ENCODE measurements at regions not wholly inside any gene's neighbourhood (a gene's known extent, or its start where the extent isn't known, plus 50 kb on each side); places are given as distances from the start of the nearest gene placed in this dataset.

DNA sequence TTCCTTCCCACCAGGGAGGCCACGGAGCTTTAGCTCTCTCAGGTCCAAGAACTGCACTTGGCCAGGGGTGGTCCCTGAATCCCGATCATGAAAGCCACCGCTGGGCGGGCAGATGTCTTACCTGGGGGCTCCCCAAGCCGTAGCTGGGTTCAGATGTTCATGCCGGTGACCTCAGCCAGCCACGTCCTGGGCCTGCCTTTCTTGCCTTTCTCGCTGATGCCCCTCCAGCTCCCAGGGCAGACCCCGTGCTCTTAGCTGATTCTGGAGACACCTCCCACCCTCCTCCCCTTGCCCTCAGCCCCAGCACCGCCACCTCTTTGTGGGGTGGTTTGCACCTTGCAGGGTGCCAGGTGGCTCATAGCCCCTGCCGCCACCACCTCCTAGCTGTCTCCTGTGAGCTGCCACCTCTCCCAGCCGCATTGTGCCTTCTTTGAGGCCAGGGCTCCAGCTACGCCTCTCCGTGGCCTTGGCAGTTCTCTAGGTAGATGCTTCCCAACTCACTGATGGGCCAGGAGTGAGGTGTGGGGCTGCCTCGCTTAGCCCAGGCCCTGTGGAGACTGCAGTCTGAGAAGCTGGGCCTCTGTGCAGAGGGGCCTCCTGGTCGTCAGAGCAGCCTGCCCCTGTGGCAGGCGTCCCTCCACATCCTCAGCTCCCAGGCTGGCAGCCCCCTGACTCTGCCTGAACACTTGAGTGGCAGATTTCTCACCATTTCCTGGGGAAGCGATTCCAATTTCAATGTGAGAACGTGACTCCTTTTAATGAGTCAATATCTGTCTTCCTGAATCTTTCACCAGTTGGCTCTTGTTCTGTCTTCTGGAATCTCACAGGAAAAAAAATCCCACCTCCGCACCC, 97.6 kb upstream of the B3GAT1 start:
- Histone ChIP-seq H3K36me3 (ENCODE audit: insufficient read depth, low read length) (no peaks in the 10 kb centered on the region), H3K9me3 (ENCODE audit: control insufficient read depth, insufficient read depth, low read length) (no peaks in the 10 kb centered on the region), H3K9ac (ENCODE audit: low read depth, low read length) (no peak overlapping the region), H3K4me1 (ENCODE audit: insufficient read depth, low read length) (no peaks in the 10 kb centered on the region)

DNA sequence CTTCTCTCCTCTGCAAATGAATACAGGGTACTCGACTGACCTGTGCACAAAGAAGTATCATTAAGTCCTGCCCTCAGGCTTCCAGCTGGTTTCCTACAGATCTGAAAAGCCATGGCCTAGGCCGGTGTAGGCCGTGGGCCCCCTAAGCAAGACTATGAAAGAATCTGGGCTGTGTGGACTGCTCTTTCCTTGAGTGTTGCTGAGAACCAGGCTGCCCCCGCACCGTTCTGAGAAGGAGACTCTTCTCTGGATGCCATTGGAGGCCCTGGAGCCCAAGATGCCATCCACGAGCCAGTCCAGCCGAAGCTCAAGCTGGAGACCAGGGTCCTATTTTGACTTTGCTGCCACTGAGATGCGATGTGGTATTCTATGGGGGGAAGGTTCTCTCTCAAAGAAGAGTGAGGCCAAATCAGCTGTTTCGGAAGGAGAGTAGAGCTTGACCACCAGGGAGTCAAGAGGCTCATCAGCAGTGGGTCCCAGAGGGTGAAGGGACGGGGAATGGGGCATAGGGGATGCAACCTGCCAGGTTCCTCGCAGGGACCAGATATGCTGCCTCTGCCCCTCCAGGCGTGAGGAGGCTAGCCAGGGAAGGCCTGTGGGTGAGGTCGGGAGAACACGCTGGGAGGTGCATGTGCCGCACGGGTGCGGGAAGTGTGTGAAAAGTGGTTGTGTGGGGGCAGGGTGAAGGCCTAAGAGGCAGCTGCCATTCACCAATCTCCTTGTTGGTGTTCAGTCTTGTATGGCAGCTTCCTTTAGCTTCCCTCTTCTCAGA, 96.4 kb upstream of the B3GAT1 start:
- Histone ChIP-seq H3K9me3 (ENCODE audit: control insufficient read depth, insufficient read depth, low read length) (no peaks in the 10 kb centered on the region), H3K36me3 (ENCODE audit: insufficient read depth, low read length) (no peaks in the 10 kb centered on the region), H3K4me1 (ENCODE audit: insufficient read depth, low read length) (peaks cover 9% of the 10 kb centered on the region; the same call in 1 of the 2 replicates), H3K9ac (ENCODE audit: low read depth, low read length) (no peak overlapping the region)

DNA sequence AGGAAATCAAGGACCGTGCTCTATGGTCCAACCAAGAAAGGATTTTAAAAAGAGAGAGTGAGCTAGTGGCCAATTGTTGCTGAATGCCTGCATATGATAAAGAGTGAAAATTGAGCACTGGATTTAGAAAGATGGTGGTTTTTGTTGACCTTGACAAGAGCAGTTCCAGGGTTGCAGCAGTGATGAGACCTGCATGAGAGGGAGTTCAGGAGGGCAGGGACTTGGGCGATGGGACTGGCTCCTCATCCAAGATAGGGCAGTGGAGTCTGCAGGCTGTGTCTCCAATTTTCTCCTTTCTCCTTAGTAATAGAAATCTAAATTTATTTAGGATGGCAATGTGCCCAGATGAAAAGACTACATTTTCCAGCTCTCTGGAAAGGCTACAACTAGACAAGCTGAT, 94.0 kb upstream of the B3GAT1 start:
- Histone ChIP-seq H3K4me1 (ENCODE audit: insufficient read depth, low read length) (peaks cover 9% of the 10 kb centered on the region; the same call in 1 of the 2 replicates), H3K36me3 (ENCODE audit: insufficient read depth, low read length) (no peaks in the 10 kb centered on the region), H3K9ac (ENCODE audit: low read depth, low read length) (no peak overlapping the region), H3K9me3 (ENCODE audit: control insufficient read depth, insufficient read depth, low read length) (no peaks in the 10 kb centered on the region)

DNA sequence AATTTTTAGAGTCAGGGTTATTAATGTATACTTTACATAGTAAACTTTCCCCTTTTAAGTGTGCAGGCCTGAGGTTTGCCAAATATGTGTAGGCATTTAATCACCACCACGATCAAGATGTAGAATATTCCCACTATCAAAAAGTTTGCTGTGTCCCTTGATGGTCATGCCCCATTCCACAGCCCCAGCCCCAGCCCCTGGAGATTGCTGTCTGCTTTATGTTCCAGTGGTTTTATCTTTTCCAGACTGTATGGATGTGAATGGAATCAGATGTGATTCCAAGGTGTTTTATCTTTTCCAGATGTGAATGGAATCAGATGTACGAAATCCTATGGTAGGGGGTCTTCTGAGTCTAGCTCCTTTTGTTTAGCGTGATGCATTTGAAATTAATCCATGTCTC, 93.1 kb upstream of the B3GAT1 start:
- H3K36me3 ChIP-seq (ENCODE audit: insufficient read depth, low read length), result no peaks in the 10 kb centered on the region
- no peak overlapping the region for H3K9ac ChIP-seq (ENCODE audit: low read depth, low read length)
- H3K9me3 ChIP-seq (ENCODE audit: control insufficient read depth, insufficient read depth, low read length), result no peaks in the 10 kb centered on the region
- peaks cover 9% of the 10 kb centered on the region; the same call in 1 of the 2 replicates for H3K4me1 ChIP-seq (ENCODE audit: insufficient read depth, low read length)

DNA sequence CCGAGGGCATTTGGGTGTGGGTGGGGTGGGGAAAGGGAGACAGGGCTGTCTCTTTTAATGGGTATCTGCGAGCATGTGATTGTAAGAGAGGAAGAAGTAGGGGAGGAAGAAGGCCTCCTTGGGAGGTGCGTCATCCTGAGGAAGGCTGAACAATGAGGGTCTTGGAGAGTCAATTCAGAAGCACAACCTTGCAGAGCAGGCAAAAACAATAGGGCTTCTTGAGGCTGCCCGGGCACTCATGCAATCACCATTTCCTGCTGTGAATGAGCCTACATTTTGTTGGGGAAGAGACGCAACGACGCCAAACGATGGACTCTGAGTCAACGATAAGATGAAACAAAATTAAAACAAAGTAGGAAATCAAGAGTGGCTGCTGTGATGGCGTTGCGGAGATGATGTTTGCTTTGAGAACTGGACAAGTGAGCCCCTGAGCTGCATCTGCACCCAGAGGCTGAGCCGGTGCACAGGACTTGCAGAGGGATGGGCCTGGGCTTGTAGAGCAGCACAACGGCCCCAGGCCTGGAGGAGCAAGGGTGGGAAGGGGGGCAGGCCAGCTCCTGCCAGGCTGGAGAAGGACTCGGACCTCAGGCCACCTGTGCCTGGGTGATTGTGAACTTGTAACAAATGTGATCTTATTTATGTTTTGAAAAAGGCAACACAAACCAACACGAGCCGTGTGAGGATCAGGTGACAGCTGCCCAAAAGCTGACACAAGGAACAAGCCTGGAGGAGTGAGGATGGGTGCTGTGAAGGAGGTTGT, 92.3 kb upstream of the B3GAT1 start:
- H3K4me1 ChIP-seq (ENCODE audit: insufficient read depth, low read length), result peaks cover 9% of the 10 kb centered on the region; the same call in 1 of the 2 replicates
- H3K36me3 ChIP-seq (ENCODE audit: insufficient read depth, low read length), result no peaks in the 10 kb centered on the region
- H3K9ac ChIP-seq (ENCODE audit: low read depth, low read length), result no peak overlapping the region
- no peaks in the 10 kb centered on the region for H3K9me3 ChIP-seq (ENCODE audit: control insufficient read depth, insufficient read depth, low read length)

DNA sequence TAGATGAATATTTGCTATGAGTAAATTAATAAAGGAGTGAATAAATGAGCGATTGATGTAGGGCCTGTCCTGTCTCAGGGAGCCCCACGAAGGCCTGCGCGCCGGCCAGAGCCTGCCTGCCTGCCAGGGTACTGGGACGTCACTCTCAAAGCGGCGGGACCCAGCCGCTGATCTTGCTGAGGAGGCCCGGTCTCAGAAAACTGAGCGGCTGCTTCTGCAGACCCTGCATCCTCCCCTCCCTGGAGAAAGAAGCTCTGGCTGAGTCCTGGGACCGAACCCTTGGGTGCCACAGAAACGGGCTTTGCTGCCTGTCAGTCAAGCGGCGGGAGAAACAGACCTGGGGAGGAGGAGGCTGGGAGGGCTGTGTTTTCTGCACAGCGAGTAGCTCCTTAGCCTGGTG, 91.6 kb upstream of the B3GAT1 start:
- H3K4me1 ChIP-seq (ENCODE audit: insufficient read depth, low read length), result peaks cover 9% of the 10 kb centered on the region; the same call in 1 of the 2 replicates
- no peaks in the 10 kb centered on the region for H3K9me3 ChIP-seq (ENCODE audit: control insufficient read depth, insufficient read depth, low read length)
- H3K36me3 ChIP-seq (ENCODE audit: insufficient read depth, low read length), result no peaks in the 10 kb centered on the region
- H3K9ac ChIP-seq (ENCODE audit: low read depth, low read length), result no peak overlapping the region

DNA sequence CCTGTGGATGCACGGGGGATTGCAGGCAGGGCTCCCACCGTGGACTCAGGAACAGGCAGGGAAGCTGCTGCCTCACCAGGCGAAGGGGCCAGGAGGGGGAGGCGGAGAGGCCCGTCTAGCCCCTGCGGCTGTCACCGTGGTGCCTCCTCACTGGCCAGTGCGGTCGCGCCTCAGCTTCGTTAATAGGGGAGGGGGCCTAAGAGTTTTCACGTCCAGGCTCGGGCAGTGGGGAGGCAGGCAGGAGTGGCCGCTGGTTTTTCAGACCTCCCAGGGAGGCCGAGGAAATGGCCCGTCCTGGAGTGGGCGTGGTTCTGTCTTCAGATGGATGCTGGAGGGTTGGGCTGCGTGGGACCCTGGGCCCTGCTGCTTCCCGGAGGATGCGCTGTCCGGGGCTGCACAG, 91.1 kb upstream of the B3GAT1 start:
- H3K4me1 ChIP-seq (ENCODE audit: insufficient read depth, low read length), result peaks cover 9% of the 10 kb centered on the region; the same call in 1 of the 2 replicates
- no peaks in the 10 kb centered on the region for H3K36me3 ChIP-seq (ENCODE audit: insufficient read depth, low read length)
- H3K9ac ChIP-seq (ENCODE audit: low read depth, low read length), result no peak overlapping the region
- no peaks in the 10 kb centered on the region for H3K9me3 ChIP-seq (ENCODE audit: control insufficient read depth, insufficient read depth, low read length)

DNA sequence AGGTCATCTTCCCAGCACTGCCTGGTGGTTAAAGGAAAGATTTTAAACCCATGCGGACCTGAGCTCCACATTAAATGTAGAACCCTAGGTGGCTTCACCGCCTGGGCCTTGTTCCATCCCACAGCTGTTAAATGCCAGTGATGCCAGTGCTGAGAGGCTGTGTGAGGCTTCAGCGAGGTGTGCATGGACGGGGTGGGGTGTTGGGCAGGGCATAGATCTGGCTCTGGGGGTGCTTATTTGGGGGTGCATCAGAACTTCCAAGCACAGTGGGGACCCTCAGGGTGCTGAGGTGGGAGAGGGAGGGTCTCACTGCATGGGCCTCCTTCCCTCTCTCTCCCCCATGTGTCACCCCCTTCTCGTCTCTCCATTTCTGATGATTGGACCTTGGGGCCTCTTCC, 90.1 kb upstream of the B3GAT1 start:
- Histone ChIP-seq H3K4me1 (ENCODE audit: insufficient read depth, low read length) (peaks cover 13% of the 10 kb centered on the region), H3K36me3 (ENCODE audit: insufficient read depth, low read length) (no peaks in the 10 kb centered on the region), H3K9me3 (ENCODE audit: control insufficient read depth, insufficient read depth, low read length) (no peaks in the 10 kb centered on the region), H3K9ac (ENCODE audit: low read depth, low read length) (no peak overlapping the region)

DNA sequence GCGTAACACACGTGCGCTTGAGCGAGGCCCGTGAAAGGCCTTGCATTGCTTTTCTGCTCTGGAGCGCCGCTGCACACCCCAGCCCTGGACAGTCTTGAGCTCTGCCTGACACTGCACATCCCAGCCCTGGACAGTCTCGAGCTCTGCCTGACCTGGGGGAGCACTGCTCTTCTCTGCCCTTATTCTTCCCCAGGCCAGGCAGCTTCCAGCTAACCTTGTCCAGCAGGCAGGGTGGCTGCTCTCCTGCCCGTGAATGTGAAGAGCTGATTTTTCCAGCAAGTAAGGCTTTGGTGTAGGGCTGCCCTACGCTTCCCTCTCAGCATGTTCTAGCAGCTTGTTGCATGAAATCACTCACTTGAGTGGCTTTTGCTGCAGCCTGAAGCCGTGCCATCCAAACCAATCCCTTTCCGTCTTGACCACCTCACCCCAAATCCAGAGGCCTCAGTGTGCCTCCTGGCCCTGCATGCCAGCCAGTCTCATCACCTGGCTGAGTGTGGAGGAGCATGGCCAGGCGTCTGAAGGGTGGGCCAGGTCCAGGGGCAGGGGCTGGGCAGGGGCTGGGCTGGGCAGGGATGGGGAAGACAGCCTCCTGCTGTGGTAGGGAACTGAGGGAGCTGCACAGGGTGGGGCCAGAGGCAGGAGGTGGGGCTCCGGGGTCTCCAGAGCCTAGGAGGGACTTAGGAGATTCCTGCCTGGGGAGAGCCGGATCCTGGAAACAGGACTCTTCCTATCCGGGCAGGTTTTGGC, 89.5 kb upstream of the B3GAT1 start:
- Histone ChIP-seq H3K4me1 (ENCODE audit: insufficient read depth, low read length) (peaks cover 13% of the 10 kb centered on the region), H3K9ac (ENCODE audit: low read depth, low read length) (no peak overlapping the region), H3K36me3 (ENCODE audit: insufficient read depth, low read length) (no peaks in the 10 kb centered on the region), H3K9me3 (ENCODE audit: control insufficient read depth, insufficient read depth, low read length) (no peaks in the 10 kb centered on the region)

DNA sequence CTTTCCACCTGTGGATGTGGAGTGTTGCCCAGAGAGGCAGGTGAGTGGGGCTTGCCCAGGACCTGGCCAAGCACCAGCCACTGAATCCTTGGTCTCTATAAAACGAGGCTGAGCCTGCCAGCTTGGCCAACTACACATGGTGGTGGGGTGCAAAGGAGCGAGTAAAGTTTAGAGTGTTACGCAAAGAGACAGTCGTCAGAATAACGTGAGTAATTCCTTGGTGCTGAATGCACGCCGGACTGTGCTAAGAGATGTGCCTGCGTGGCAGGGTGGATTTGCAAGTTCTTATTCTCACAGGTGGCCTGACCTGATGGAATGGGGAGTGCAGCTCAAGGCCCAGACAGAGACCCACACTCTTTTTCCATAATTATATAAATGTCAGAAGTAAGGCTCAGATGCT, 88.6 kb upstream of the B3GAT1 start:
- peaks cover 13% of the 10 kb centered on the region for H3K4me1 ChIP-seq (ENCODE audit: insufficient read depth, low read length)
- H3K9me3 ChIP-seq (ENCODE audit: control insufficient read depth, insufficient read depth, low read length), result no peaks in the 10 kb centered on the region
- no peaks in the 10 kb centered on the region for H3K36me3 ChIP-seq (ENCODE audit: insufficient read depth, low read length)
- no peak overlapping the region for H3K9ac ChIP-seq (ENCODE audit: low read depth, low read length)

DNA sequence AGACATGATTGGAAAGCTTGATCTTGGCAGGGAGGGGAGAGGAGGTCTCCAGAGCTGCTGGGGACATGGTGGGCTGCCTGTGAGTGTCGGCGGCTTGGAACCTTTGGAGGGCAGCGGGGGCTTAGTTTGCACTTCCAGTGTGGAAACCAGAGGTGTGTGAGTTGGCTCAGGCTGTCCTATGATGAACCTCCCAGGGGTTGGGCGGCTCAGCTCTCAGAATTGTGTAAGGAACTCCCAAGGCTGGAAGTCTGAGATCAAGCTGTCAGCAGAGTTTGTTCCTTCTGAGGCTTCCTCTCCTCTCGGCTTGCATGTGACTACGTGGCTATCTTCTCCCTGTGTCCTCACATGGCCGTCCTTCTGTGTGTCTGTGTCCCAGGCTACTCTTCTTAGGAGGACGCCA, 87.9 kb upstream of the B3GAT1 start:
- Histone ChIP-seq H3K9ac (ENCODE audit: low read depth, low read length) (no peak overlapping the region), H3K36me3 (ENCODE audit: insufficient read depth, low read length) (no peaks in the 10 kb centered on the region), H3K9me3 (ENCODE audit: control insufficient read depth, insufficient read depth, low read length) (no peaks in the 10 kb centered on the region), H3K4me1 (ENCODE audit: insufficient read depth, low read length) (peaks cover 13% of the 10 kb centered on the region)

DNA sequence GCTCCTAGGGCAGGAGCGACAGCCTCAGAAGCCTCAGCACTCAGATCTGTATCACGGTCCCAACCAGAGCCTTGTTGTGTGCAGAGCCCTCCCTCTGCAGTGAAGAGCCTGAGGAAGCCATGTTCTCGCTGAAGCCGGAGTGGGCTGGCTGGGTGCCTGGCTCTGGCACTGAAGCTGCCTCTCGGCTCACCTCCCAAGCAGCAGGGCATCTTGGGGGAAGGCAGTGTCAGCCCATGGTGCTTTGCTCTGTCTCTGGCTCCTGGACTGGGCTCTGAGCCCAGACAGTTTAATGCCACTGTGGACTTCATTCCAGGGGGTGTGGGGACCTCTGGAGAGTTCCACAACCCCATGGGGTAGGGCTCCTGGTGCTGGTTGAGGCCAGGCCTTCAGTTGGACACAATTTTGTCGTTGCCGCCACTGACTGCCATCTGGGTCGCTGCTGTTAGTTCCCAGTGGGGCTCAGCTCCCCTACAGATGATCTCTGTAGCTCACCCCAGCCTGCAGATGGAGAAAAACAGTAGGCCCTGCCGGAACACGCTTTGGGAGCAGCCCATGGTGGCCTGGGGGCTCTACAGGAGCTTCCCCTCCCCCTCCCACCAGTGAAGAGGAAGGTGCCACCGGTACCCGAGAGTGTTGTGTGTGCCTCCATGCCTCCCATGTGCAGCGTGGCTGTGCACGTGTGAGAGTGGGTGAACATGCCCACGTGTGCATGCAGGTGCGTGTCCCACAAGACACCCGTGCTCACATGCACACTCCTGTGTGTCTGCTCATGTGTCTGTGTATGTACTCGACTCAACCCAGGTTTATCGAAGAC, 86.5 kb upstream of the B3GAT1 start:
- H3K9ac ChIP-seq (ENCODE audit: low read depth, low read length), result no peak overlapping the region
- no peaks in the 10 kb centered on the region for H3K36me3 ChIP-seq (ENCODE audit: insufficient read depth, low read length)
- H3K9me3 ChIP-seq (ENCODE audit: control insufficient read depth, insufficient read depth, low read length), result no peaks in the 10 kb centered on the region
- peaks cover 4% of the 10 kb centered on the region; the same call in 1 of the 2 replicates for H3K4me1 ChIP-seq (ENCODE audit: insufficient read depth, low read length)

DNA sequence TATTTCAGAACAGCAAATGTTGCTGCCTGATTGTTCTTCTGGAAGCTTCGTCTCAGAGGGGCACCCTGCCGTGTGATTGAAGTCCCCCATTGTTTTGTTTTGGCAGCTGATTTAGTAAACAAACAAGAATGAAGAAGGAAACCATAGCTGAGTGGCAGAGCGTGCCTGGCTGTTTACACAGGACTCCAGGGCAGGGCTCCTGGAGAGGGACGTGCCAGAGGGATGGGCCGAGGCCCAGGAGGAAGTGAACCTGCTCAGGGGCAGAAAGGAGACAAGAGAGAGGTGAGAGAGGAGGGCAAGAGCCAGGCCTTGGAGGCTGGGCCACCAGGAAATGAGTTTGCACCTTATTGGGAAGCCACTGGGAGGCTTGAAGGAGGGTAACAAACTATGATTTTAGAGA, 85.5 kb upstream of the B3GAT1 start:
- Histone ChIP-seq H3K9ac (ENCODE audit: low read depth, low read length) (no peak overlapping the region), H3K4me1 (ENCODE audit: insufficient read depth, low read length) (peaks cover 4% of the 10 kb centered on the region; the same call in 1 of the 2 replicates), H3K36me3 (ENCODE audit: insufficient read depth, low read length) (no peaks in the 10 kb centered on the region), H3K9me3 (ENCODE audit: control insufficient read depth, insufficient read depth, low read length) (no peaks in the 10 kb centered on the region)

Data from ES-I3 (cell line).